DND-41 (cell line): ENCODE measurements at regions not wholly inside any gene's neighbourhood (a gene's known extent, or its start where the extent isn't known, plus 50 kb on each side); places are given as distances from the start of the nearest gene placed in this dataset.

Source experiments
- CTCF ChIP-seq: IDR thresholded peaks from 2 replicates; pipeline ENCODE4 v1.5.1; 2012; ENCODE audit warnings: borderline replicate concordance, low read length, moderate library complexity, mild to moderate bottlenecking; ENCODE audit not compliant: poor library complexity, severe bottlenecking; ENCODE audit errors: extremely low read depth
- EZH2 ChIP-seq: IDR thresholded peaks from 3 replicates; pipeline ENCODE4 v1.6.1; 2012; ENCODE audit warnings: borderline replicate concordance, low read depth, mild to moderate bottlenecking, moderate library complexity, low read length, inconsistent platforms; ENCODE audit not compliant: severe bottlenecking

GRCh38 chr6:166235666-166236292 is 68.1 kb upstream of the TBXT start:
- TF ChIP-seq CTCF (no peak), EZH2 (no peak)
